Aorta (tissue), 5 donors: ENCODE measurements at regions not wholly inside any gene's neighbourhood (a gene's known extent, or its start where the extent isn't known, plus 50 kb on each side); places are given as distances from the start of the nearest gene placed in this dataset.

Source experiments
- ATAC-seq: fragments of 200-7000 bp; cut with Tn5 transposase; one replicate; pipeline ENCODE4 v1.9.1; 2022; ENCODE audit warnings: moderate library complexity; ENCODE audit not compliant: low FRiP score
- DNase-seq, 2 donors: peaks; one replicate each; pipeline ENCODE4 v3.0.0-alpha.2; 2020
- H3K27ac ChIP-seq, 2 donors: one replicate each; pipeline ENCODE4 v1.5.1; 2013; ENCODE audit warnings: low read length in 2 of 2, mild to moderate bottlenecking in 2 of 2, moderate library complexity in 2 of 2, control low read depth in 1 of 2, inconsistent platforms in 1 of 2, low read depth in 1 of 2
- H3K27me3 ChIP-seq, 2 donors: one replicate each; pipeline ENCODE4 v1.6.1; 2013; ENCODE audit warnings: control low read depth in 1 of 2, low read length in 1 of 2, mild to moderate bottlenecking in 1 of 2, moderate library complexity in 1 of 2; ENCODE audit not compliant: insufficient read depth in 2 of 2, control insufficient read depth in 1 of 2
- H3K36me3 ChIP-seq, 2 donors: one replicate each; pipeline ENCODE4 v1.6.1; 2013; ENCODE audit warnings: control low read depth in 1 of 2, low read length in 1 of 2, mild to moderate bottlenecking in 1 of 2; ENCODE audit not compliant: insufficient read depth in 2 of 2, control insufficient read depth in 1 of 2
- H3K4me1 ChIP-seq, 2 donors: one replicate each; pipeline ENCODE4 v1.6.1; 2013; ENCODE audit warnings: low read length in 2 of 2, control low read depth in 1 of 2, mild to moderate bottlenecking in 1 of 2, moderate library complexity in 1 of 2; ENCODE audit not compliant: insufficient read depth in 2 of 2, control insufficient read depth in 1 of 2
- H3K4me3 ChIP-seq, 2 donors: one replicate each; pipeline ENCODE4 v1.5.1; 2013; ENCODE audit warnings: low read length in 2 of 2, control low read depth in 1 of 2, mild to moderate bottlenecking in 1 of 2
- H3K9me3 ChIP-seq: one replicate; pipeline ENCODE4 v1.6.1; 2013; ENCODE audit warnings: mild to moderate bottlenecking, low read length; ENCODE audit not compliant: control insufficient read depth
- WGBS, 2 donors: extraction: QIAGEN DNeasy Blood & Tissue Kit; methylation state at CpG; one replicate each; pipeline ENCODE4 v1.1.7; 2013; 5-methylcytosine and 5-hydroxymethylcytosine counted together
- intact Hi-C, 2 donors: fragments of 100-400 bp; cut with DNase I; formaldehyde crosslinking; loops; one replicate each; pipeline versions ENCODE4 v1.14.2 to v1.15.0; 2022
- donor health status: healthy with polysubstance abuse.
- donor health status: Bipolar disorder and iron deficiency.
- donor health status: DM: no; HTN: no; CAD: no.
- donor health status: DM: no; HTN: no; CAD: no.
- donor health status: DM: yes; HTN: yes; CAD: no.

DNA sequence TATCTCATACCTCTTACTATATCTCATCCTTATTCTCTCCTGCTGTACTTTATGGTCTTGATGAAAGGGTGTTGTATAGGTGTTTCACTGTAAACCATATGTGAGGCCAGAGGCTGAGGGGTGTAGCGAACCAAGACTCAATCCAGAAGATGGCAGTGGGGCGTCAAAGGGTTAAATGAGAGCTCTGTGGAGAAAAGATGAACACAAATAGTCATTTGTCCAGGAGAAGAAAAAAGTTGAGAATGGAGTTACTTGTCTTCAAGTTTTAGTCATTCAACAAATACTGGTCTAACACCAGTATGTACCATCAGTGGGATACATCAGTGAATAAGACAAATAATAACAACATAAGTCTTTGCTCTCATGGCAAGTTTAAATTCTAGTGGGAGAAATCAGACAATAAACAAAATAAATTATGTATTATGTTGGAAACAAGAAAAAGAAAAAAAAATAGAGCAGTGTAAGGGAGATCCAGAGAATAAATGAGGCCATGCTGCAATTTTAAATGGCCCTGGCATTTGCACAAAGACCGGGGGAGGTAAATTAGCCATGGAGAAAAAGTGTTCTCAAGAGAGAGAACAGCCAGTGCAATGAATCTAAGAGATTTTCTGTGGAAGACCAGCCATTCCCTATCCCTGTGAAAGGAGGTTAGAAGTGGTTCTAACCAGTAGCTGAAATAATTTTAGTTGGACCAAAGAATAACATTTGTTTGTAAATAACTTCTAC is 77.0 kb upstream of the UMPS start:
- H3K4me3 ChIP-seq = no peak overlapping the region
- intact Hi-C loops = no loop called here
- no peaks in the 10 kb centered on the region for H3K4me1 ChIP-seq
- DNase-seq (no peak), ATAC-seq (no peak)
- H3K27me3 ChIP-seq = no peaks in the 10 kb centered on the region
- no peak overlapping the region for H3K27ac ChIP-seq
- no peaks in the 10 kb centered on the region for H3K9me3 ChIP-seq
- 79 to 93% methylated on average over 3 of the region's 3 CpGs for WGBS, 2 donors
- peaks cover 18 to 25% of the 10 kb centered on the region in 2 donors for H3K36me3 ChIP-seq

DNA sequence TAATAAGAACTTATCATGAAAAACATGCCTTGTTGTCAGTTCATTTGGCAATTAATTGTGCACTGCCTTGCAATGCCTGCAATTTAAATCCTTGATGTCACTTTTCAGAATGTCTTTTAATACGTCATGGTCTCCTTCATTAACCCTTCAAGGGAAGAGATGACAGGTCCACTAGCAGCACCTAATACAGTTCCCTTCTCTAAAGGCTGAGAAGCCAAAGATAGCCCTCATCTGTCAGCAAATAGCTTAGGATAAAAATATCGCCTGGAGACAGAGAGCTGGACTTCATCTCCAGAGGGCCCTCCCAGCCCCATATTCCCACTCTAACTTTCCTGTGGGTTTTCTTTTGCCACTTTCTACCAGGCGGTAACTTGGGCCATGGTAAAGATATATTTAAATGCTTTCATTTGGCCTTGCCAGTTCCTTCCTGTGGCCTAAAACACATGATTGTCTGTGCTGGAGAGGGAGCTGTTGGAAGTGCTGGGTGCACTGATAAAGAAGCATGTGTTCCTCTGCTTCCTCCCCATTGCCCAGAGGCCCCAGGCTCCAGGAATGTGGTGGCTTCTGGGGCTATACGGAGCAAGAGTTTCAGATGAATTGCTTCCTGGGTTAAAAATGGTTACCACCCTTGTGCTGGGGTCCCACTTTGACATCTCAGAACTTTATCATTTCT is 76.3 kb upstream of the UMPS start:
- Histone ChIP-seq H3K4me3 (no peak overlapping the region), H3K27ac (no peak overlapping the region), H3K36me3 (peaks cover 18 to 29% of the 10 kb centered on the region in 2 donors), H3K9me3 (no peaks in the 10 kb centered on the region), H3K27me3 (no peaks in the 10 kb centered on the region), H3K4me1 (no peaks in the 10 kb centered on the region)
- DNase-seq (no peak), ATAC-seq (no peak)
- intact Hi-C loops = no loop called here
- whole genome bisulfite sequencing, 2 donors = 70 to 71% methylated on average over 4 of the region's 4 CpGs

DNA sequence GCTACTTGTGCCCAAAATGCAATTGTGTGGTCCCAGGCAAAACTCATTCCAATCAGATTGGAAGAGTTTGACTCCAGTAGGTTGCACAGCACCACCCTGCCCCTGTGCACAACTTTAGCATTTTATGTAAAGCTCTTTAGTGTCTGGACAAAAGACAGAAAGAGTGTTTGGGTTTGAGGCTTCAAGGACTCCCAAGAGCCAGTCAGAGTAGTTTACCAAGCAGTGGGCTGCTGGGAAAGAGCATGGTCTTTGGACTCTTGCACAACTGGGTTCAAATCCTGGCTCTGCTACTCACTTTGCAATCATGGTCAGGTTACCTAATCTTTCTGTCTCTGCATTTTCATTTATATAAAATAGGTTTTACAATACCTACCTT is 75.8 kb upstream of the UMPS start:
- H3K4me3 ChIP-seq = no peak overlapping the region
- H3K9me3 ChIP-seq = no peaks in the 10 kb centered on the region
- ATAC-seq (no peak), DNase-seq (no peak)
- H3K4me1 ChIP-seq = no peaks in the 10 kb centered on the region
- H3K27me3 ChIP-seq = no peaks in the 10 kb centered on the region
- H3K27ac ChIP-seq = no peak overlapping the region
- intact Hi-C loops = no loop called here
- H3K36me3 ChIP-seq = peaks cover 21 to 31% of the 10 kb centered on the region in 2 donors

DNA sequence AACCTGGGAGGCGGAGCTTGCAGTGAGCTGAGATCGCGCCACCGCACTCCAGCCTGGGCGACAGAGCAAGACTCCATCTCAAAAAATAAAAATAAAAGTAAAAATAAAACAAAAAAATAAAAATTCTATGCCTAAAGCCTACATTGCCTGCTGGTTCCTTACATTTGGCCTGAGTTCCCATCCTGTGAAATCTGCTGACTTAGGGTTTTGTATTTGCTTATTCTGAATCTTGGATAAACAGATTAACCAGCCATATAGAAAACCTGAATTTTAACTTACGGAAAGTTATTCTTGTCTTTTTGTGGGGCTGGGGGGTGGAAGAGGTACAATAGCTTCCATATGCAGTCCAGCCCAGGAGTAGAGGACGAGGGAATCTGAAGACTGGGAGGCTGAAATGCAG is 73.7 kb upstream of the UMPS start:
- peaks cover 24 to 31% of the 10 kb centered on the region in 2 donors for H3K36me3 ChIP-seq
- 95 to 97% methylated on average over 6 to 7 of the region's 7 CpGs for WGBS, 2 donors

DNA sequence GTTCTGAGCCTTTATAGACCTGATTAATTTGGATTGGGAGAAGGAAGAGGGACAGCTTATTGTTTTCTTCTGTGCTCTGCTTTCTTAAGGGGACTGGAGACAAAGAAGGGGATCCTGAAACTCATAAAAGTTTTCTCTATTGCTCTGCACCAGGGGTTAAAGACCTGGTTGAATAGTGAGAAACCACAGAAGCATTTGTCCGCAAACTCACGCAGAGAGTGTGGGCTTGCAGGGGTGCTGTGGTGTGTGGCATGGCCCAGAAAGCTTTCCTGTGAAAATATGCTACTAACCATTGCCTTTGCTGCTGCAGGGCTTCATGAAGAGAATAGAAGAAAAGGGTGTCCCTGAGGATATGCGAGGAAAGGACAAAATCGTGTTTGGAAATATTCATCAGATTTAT is 73.1 kb upstream of the UMPS start:
- ATAC-seq (no peak), DNase-seq (no peak)
- no peak overlapping the region for H3K4me3 ChIP-seq
- H3K4me1 ChIP-seq = no peaks in the 10 kb centered on the region
- no peaks in the 10 kb centered on the region for H3K9me3 ChIP-seq
- H3K36me3 ChIP-seq = peaks cover 18 to 33% of the 10 kb centered on the region in 2 donors
- no peaks in the 10 kb centered on the region for H3K27me3 ChIP-seq
- H3K27ac ChIP-seq = no peak overlapping the region
- intact Hi-C loops = no loop called here
- WGBS, 2 donors = 80% methylated on average over 4 of the region's 4 CpGs

More for the DNA sequence above, 73.7 kb upstream of the UMPS start:
- no peaks in the 10 kb centered on the region for H3K27me3 ChIP-seq
- no peak overlapping the region for H3K27ac ChIP-seq
- intact Hi-C loops = no loop called here
- H3K9me3 ChIP-seq = no peaks in the 10 kb centered on the region
- H3K4me3 ChIP-seq = no peak overlapping the region
- ATAC-seq (no peak), DNase-seq (no peak)
- H3K4me1 ChIP-seq = no peaks in the 10 kb centered on the region

DNA sequence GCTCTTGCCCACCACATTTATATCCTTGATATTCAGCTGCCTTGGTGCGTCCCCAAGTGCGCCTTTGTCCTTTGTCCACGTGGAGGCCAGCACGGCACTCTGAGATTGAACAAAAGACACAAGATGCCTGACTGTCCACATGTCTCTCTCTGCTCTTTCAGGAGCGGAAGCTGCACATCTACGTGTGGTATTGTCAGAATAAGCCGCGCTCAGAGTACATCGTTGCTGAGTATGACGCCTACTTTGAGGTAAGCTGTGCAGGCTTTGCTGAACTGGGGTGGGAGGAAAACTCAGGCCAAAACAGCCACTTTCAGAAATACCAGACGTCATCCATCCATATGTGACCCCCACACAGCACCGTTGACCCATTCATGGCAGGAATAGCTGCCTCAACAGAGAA is 72.0 kb upstream of the UMPS start:
- ATAC-seq (no peak), DNase-seq (no peak)
- H3K27me3 ChIP-seq = no peaks in the 10 kb centered on the region
- H3K9me3 ChIP-seq = no peaks in the 10 kb centered on the region
- no peak overlapping the region for H3K27ac ChIP-seq
- 89 to 90% methylated on average over 12 of the region's 12 CpGs for WGBS, 2 donors
- peaks cover 14 to 28% of the 10 kb centered on the region in 2 donors for H3K36me3 ChIP-seq
- H3K4me3 ChIP-seq = no peak overlapping the region
- no peaks in the 10 kb centered on the region for H3K4me1 ChIP-seq
- intact Hi-C loops = no loop called here

DNA sequence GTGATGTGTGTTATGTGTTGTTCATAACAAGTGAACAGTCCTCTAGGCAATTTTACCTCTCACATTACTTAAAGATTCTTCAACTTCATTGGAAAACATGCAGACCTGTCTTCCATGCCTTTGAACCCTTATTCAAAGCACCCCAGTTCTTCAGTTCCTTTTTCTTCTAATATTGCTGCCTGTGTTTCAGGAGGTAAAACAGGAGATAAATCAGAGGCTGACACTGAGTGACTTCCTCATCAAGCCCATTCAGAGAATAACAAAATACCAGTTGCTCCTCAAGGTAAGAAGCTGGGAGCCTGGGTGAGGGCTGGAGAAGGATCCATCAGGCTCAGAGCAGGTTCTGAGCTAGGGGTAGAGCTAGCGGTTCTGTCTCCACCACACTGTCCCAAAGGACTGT is 71.1 kb upstream of the UMPS start:
- no peaks in the 10 kb centered on the region for H3K4me1 ChIP-seq
- no peaks in the 10 kb centered on the region for H3K27me3 ChIP-seq
- H3K36me3 ChIP-seq = peaks cover 14 to 31% of the 10 kb centered on the region in 2 donors
- ATAC-seq (no peak), DNase-seq (no peak)
- no peaks in the 10 kb centered on the region for H3K9me3 ChIP-seq
- no peak overlapping the region for H3K4me3 ChIP-seq
- 0 to 75% methylated on average over 1 of the region's 1 CpG for WGBS, 2 donors
- intact Hi-C loops = no loop called here
- no peak overlapping the region for H3K27ac ChIP-seq

DNA sequence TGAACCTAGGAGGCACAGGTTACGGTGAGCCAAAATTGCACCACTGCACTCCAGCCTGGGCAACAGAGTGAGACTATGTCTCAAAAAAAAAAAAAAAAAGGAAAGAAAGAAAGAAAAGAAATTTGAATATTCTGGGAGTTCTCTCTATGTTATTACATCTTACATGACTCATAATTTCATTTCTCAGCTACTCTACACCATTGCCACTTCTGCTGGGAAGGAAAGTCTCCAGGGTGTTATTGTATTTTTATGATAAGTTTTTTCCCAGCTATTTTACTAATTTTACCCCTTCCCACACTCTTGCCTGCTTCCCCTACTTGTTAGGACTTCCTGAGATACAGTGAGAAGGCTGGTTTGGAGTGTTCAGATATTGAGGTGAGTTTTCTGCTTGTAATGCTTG is 69.7 kb upstream of the UMPS start:
- Histone ChIP-seq H3K9me3 (no peaks in the 10 kb centered on the region), H3K27me3 (no peaks in the 10 kb centered on the region), H3K36me3 (peaks cover 12 to 22% of the 10 kb centered on the region in 2 donors), H3K4me3 (no peak overlapping the region), H3K4me1 (no peaks in the 10 kb centered on the region), H3K27ac (peak overlapping the region in 1 of 2 donors; percentile 11)
- intact Hi-C loops = no loop called here
- ATAC-seq (no peak), DNase-seq (no peak)
- 92 to 95% methylated on average over 1 of the region's 1 CpG for WGBS, 2 donors

DNA sequence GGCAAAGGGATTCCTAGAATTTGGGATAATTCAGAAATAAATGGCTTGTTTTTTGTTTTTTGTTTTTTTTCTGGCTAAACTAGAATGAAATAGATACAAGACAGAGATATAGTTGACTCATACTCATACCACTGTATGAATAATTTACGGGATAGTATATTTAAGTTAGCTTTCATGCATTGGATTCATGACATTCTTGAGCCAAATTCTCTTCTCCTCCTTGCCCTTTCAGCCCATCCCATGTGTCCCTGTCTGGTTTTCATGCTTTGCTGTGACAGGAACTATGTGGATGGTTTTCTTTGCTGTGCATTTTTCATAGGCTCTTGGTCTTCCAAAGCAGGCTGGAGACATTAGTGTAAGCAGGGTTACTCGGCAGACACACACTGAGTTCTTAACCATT is 66.6 kb upstream of the UMPS start:
- Histone ChIP-seq H3K4me3 (no peak overlapping the region), H3K9me3 (no peaks in the 10 kb centered on the region), H3K36me3 (peaks cover 12 to 18% of the 10 kb centered on the region in 2 donors), H3K27me3 (no peaks in the 10 kb centered on the region), H3K27ac (peak overlapping the region in 1 of 2 donors; percentile 10), H3K4me1 (no peaks in the 10 kb centered on the region)
- 85 to 86% methylated on average over 2 of the region's 2 CpGs for WGBS, 2 donors
- no peak for ATAC-seq
- intact Hi-C loops = no loop called here
- DNase-seq = no peak
